ENCODE measurements at regions not wholly inside any gene's neighbourhood (a gene's known extent, or its start where the extent isn't known, plus 50 kb on each side); places are given as distances from the start of the nearest gene placed in this dataset.

DNA sequence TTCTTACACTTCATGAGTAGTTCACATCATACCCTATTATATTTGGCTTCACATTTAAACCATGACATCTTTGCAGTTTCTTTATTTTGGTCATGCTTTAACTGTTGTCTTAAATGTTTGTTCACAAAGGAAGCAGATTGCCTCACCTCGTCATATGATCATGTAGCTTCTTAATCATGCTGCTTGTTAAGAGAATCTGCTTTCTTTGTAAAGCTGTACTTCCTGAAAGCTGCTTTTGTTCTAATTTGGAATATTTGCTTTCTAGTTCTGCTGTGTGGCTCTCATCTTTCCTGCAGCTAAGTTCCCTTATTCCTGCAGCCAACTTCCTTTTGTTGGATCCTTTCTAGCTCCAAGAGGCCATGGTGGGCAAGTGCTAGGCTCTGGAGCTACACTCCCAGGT, 62.9 kb upstream of the SIM2 start:
- H3K9me3 Mint-ChIP-seq = peaks cover 0 to 21% (median 8%) of the 10 kb centered on the region in 7 donors
- intact Hi-C loops (cut with micrococcal nuclease) = no loop called here
- H3K27me3 ChIP-seq (ENCODE audit: control insufficient read depth in 2 of 2, insufficient read depth in 2 of 2, low read length in 2 of 2) = no peaks in the 10 kb centered on the region
- H3K4me2 ChIP-seq (replicated peaks; ENCODE audit: extremely low read depth, low read length, poor library complexity, severe bottlenecking) = no peak overlapping the region
- H3K9ac ChIP-seq (ENCODE audit: insufficient read depth, low read length, poor library complexity, severe bottlenecking) = no peak overlapping the region
- no peaks in the 10 kb centered on the region for H3K36me3 Mint-ChIP-seq
- peaks cover 6% of the 10 kb centered on the region in 2 donors for H3K9me3 ChIP-seq (replicated peaks in 1 of 2; ENCODE audit: control insufficient read depth in 1 of 2, insufficient read depth in 1 of 2, low read length in 2 of 2)
- WGBS (ENCODE audit: insufficient coverage) = 33% methylated on average over 1 of the region's 1 CpG
- H3K27ac Mint-ChIP-seq = peak overlapping the region in 1 of 7 donors; percentile 72
- no peaks in the 10 kb centered on the region for H3K4me1 ChIP-seq (ENCODE audit: control insufficient read depth in 1 of 2, insufficient read depth in 2 of 2, low read length in 2 of 2)
- H3K36me3 ChIP-seq (replicated peaks in 1 of 2; ENCODE audit: control insufficient read depth in 1 of 2, insufficient read depth in 2 of 2, low read length in 2 of 2) = no peaks in the 10 kb centered on the region
- DNase-seq = no peak
- H3K4me1 Mint-ChIP-seq = peaks cover 2% of the 10 kb centered on the region
- no peak overlapping the region for H3K4me3 Mint-ChIP-seq
- no peak overlapping the region for H3K4me3 ChIP-seq (replicated peaks in 1 of 3; ENCODE audit: low read depth in 2 of 3, low read length in 3 of 3)
- H3K27me3 Mint-ChIP-seq (ENCODE audit: low read depth in 3 of 3) = peaks cover 3 to 9% (median 8%) of the 10 kb centered on the region in 3 donors
- H4K20me1 ChIP-seq (ENCODE audit: insufficient read depth, low read length) = no peaks in the 10 kb centered on the region
- H3K27ac ChIP-seq (ENCODE audit: low read depth in 1 of 2, low read length in 2 of 2) = no peak overlapping the region
- no peaks in the 10 kb centered on the region for H3K79me2 ChIP-seq (ENCODE audit: insufficient read depth, low read length)
- TF ChIP-seq, protein P1, sequence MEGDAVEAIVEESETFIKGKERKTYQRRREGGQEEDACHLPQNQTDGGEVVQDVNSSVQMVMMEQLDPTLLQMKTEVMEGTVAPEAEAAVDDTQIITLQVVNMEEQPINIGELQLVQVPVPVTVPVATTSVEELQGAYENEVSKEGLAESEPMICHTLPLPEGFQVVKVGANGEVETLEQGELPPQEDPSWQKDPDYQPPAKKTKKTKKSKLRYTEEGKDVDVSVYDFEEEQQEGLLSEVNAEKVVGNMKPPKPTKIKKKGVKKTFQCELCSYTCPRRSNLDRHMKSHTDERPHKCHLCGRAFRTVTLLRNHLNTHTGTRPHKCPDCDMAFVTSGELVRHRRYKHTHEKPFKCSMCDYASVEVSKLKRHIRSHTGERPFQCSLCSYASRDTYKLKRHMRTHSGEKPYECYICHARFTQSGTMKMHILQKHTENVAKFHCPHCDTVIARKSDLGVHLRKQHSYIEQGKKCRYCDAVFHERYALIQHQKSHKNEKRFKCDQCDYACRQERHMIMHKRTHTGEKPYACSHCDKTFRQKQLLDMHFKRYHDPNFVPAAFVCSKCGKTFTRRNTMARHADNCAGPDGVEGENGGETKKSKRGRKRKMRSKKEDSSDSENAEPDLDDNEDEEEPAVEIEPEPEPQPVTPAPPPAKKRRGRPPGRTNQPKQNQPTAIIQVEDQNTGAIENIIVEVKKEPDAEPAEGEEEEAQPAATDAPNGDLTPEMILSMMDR (IDR thresholded peaks at IDR 0.05) = no peak
- no peak overlapping the region for H2AFZ ChIP-seq (ENCODE audit: insufficient read depth, low read depth, low read length, poor library complexity, severe bottlenecking)

DNA sequence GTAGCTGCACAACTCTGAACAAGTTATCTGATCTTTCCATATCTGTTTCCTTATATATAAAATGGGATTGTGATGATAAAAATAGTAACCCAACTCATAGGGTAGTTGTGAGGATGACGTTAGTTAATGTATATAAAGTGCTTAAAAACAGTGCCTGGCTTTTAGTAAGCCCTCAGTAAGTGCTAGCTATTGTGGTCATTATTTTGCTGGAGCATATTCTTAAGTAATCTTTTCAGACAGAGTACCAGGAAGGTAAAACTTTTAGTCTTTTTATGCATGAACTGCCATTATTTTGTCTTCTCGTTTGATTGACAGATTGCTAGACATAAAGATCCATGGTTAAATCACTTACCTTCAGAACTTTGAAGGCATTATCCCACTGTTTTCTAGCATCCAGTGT, 62.5 kb upstream of the SIM2 start:
- H3K4me3 Mint-ChIP-seq = no peak overlapping the region
- Histone ChIP-seq H4K20me1 (ENCODE audit: insufficient read depth, low read length) (no peaks in the 10 kb centered on the region), H3K36me3 (replicated peaks in 1 of 2; ENCODE audit: control insufficient read depth in 1 of 2, insufficient read depth in 2 of 2, low read length in 2 of 2) (no peaks in the 10 kb centered on the region), H3K4me3 (replicated peaks in 1 of 3; ENCODE audit: low read depth in 2 of 3, low read length in 3 of 3) (no peak overlapping the region), H3K27me3 (ENCODE audit: control insufficient read depth in 2 of 2, insufficient read depth in 2 of 2, low read length in 2 of 2) (no peaks in the 10 kb centered on the region), H3K79me2 (ENCODE audit: insufficient read depth, low read length) (no peaks in the 10 kb centered on the region), H3K27ac (ENCODE audit: low read depth in 1 of 2, low read length in 2 of 2) (no peak overlapping the region), H2AFZ (ENCODE audit: insufficient read depth, low read depth, low read length, poor library complexity, severe bottlenecking) (no peak overlapping the region), H3K9me3 (replicated peaks in 1 of 2; ENCODE audit: control insufficient read depth in 1 of 2, insufficient read depth in 1 of 2, low read length in 2 of 2) (peaks cover 6% of the 10 kb centered on the region in 2 donors), H3K4me1 (ENCODE audit: control insufficient read depth in 1 of 2, insufficient read depth in 2 of 2, low read length in 2 of 2) (no peaks in the 10 kb centered on the region), H3K9ac (ENCODE audit: insufficient read depth, low read length, poor library complexity, severe bottlenecking) (no peak overlapping the region), H3K4me2 (replicated peaks; ENCODE audit: extremely low read depth, low read length, poor library complexity, severe bottlenecking) (no peak overlapping the region)
- H3K9me3 Mint-ChIP-seq = peaks cover 0 to 21% (median 8%) of the 10 kb centered on the region in 7 donors
- H3K27me3 Mint-ChIP-seq (ENCODE audit: low read depth in 3 of 3) = peaks cover 5 to 11% (median 10%) of the 10 kb centered on the region in 3 donors
- no peak for DNase-seq
- H3K4me1 Mint-ChIP-seq = peaks cover 2% of the 10 kb centered on the region
- no peaks in the 10 kb centered on the region for H3K36me3 Mint-ChIP-seq
- no peak overlapping the region for H3K27ac Mint-ChIP-seq
- TF ChIP-seq, protein P1 (IDR thresholded peaks at IDR 0.05) = no peak
- intact Hi-C loops (cut with micrococcal nuclease) = no loop called here
- 100% methylated on average over 1 of the region's 2 CpGs for WGBS (ENCODE audit: insufficient coverage)

Measured in CD14-positive monocyte (primary cell).